ENCODE measurements at regions not wholly inside any gene's neighbourhood (a gene's known extent, or its start where the extent isn't known, plus 50 kb on each side); places are given as distances from the start of the nearest gene placed in this dataset.
"Not testable (repeated sequence)": the region's sequence is repeated elsewhere in the genome, so short reads cannot be mapped to it uniquely, and the experiment has no call there.

DNA sequence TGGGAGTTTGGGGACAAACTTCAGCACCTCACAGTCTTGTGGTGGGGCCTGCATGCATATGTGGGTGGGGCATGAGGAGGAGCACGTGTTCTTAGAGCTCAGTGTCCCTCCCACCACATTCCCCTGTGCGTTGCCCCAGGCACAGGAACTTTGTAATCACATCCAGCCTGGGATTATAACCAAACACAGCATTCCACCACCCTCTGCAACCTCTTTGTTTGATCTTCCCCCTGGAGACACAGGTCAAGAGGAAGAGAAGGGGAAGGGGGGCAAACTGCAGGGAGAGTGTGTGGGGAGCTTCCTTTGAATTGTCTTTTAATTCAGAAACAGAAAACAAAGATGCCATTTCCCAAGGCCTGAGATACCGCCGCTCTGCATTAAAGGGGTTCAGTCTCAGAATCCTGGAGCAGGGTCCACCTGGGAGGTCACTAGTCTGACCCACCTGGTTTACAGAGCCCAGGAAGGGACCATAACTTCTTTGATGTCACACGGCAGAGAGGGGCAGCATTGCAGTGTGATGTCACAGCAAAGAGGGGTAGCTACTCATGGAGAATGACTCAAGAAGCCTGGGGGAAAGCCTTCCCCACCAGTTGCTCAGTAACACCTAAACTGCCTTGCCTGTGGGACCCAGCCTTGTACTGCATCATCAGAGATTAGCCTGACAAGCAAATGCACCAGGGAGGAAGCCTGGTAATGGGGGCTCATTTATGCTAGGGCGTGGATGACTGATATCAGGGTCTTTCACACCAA lies 106.3 kb upstream of the RNU6-1 start:
- DNase-seq = no peak

- DNase-seq = no peak
Observed at GRCh38 chr15:67946701-67947100, 106.9 kb upstream of the RNU6-1 start.

DNA sequence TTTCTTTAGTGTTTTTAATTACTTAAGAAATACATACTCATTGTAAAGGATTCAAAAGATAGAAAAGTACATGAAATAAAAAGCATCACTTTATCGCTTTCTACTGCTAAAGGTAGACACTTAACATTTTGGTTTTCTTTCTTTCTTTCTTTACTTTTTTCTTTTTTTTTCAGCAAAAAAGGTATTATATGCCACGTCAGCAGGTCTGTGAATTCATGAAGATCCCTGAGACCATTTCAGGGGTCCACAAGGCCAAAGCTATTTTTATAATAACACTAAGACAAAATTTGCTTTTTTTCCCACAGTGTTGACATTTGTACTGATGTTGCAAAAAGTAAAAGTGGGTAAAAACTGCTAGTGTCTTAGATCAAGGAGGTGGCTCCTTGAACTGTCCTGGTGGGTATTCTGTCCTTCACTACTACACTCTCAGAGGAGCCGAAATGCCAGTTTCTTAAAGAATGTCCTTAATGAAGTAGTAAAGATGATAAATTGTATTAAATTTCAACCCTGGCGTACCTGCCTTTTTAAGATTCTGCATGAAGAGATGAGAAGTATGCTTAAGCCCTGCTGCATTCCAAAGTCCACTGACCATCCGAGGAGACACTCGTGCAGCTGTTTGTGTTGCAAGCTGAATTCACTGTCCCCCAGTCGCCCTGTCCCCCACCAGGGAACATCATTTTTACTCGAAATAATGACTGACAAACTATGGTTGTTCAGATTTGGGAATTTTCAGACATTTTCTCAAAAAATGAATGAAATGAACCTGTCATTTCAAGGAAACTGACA lies 106.7 kb upstream of the PIAS1 start:
- DNase-seq = no peak

- DNase-seq = no peak
Observed at GRCh38 chr15:67948215-67948614, 105.9 kb upstream of the PIAS1 start.

- not testable (repeated sequence) for DNase-seq
Observed at GRCh38 chr15:67951187-67951586, 102.9 kb upstream of the PIAS1 start.

DNA sequence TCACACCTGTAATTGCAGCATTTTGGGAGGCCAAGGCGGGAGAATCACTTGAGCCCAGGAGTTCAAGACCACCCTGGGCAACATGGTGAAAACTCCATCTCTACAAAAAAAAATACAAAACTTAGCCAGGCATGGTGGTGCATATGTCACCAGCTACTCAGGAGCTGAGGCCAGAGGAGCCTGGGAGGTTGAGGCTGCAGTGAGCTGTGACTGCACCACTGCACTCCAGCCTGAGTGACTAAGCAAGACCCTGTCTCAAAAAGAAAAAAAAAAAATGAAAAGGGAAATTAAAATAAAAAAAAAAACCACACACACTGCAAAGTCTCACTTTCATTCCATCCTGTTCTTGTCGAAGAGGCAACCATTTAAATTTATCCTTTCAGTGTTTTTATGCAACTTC lies 100.8 kb upstream of the PIAS1 start:
- DNase-seq = no peak

- DNase-seq = peak; percentile 2
Observed at GRCh38 chr15:67955252-67955651, 98.9 kb upstream of the PIAS1 start.

GRCh38 chr15:67957435-67958132 lies 96.5 kb upstream of the PIAS1 start:
- DNase-seq = no peak

DNA sequence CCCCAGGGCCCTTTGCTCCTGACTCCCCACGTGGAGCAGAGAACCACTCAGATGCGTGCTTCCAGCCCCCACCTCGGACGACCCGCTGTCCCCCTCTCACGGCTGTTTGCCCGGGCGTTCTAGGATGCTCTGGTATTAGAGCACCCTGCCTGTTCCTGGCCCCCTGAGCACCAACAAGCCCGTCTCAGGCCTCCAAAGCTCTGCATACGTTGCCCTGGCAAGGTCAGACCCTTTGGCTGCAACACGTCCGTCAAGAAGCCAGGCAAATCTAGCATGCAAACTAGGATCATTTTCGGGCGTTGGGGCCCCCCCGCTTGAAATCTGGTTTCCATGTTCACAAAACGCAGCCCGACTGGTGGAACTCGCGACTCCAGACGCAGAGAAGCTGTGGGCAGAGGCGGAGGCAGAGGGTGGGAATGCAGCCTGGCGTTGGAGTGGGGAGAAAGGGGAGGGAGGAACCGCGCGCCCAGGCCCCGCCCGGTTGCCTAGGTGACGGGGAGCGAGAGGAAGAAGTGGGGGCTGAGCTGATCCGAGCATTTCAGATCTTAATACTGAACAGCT lies 86.2 kb upstream of the PIAS1 start:
- peak; percentile 70 for DNase-seq

- peak; percentile 30 for DNase-seq
Observed at GRCh38 chr15:67968564-67968963, 85.6 kb upstream of the PIAS1 start.

DNA sequence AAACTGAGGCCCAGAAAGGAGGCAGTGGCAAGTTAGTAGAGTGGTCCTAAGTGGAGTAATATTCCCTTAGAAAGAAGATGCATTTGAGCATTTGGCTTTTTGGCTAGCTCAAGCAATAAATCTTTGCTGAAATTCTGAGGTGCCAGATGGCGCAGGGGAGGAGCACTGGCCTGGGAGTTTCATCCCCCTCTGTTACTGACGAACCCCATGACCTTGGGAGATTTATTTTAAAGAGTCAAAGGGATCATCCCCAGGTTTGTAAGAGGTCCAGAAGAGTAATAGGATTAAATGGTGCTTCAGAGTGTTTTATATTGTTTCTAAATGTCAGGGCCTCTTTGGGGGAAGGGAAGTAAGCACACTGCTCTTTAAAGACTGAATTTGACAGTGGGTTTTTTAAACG lies 85.1 kb upstream of the PIAS1 start:
- no peak for DNase-seq

DNA sequence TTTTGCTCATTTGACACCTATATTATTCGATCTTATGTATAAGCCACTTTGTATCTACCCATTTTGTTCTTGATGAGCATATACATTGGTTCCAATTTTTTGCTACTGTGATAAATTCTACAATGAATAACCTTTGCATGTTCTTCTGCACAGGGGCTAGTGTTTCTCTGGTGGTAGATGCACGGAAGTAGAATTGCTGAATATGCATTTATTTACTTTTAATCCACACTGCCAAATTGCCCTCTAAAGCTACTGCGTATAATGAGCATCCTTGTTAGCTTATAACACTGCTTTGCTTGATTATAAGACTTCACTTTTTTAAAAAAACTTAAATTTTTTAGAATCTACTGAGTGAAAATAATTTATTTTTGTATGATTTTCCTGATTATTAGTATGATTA lies 84.2 kb upstream of the PIAS1 start:
- no peak for DNase-seq

DNA sequence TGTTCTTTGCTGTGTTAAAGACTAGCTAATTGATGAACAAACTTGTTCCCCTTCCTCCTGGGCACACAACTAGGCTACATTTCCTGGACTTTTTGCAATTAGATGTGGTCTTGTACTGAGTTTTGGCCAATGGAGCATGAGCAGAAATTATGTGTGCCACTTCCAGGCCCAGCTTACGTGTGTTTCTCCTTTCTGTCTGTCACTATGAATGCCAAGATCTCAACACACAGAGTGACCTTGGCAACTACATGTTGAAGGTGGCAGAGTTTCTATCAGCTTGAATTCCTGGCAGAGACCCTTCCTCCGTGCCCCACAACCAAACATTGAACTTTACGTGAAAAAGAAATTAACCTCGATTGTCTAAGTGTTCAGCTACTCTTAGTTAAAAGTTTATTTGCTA lies 81.7 kb upstream of the PIAS1 start:
- DNase-seq = no peak

GRCh38 chr15:67973846-67974245 lies 80.3 kb upstream of the PIAS1 start:
- DNase-seq = no peak

GRCh38 chr15:67976506-67977073 lies 77.5 kb upstream of the PIAS1 start:
- no peak for DNase-seq

DNA sequence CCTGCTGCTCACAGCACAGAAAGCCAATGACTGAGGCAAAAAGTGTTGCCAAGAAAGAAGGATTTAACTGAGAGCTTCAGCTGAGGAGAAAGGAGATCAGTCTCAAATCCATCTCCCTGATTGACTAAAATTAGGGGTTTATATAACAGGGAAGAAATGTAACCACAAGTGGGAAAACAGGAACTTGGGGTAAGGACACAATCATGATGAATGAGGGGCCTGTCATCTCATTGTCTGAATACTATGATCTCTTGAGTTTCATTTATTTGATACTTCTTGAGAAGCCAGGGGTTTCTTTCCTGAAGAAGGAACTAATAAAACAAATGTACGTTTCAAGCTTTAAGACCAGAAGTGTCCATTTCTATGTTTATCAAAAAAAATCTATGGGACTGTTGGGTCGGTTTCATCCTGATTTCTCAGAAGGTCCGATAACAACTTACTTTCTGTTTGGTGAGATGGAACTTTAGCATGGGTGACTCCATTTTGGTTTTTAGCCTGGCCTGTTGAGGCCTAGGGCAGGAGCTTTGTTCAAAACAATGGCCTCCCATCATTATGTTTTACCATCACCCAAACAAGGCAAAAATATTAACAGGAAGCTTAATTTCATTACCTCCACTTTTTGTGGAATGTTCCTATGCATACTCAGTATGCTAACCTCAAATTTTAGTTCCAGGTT lies 76.6 kb upstream of the PIAS1 start:
- no peak for DNase-seq

DNA sequence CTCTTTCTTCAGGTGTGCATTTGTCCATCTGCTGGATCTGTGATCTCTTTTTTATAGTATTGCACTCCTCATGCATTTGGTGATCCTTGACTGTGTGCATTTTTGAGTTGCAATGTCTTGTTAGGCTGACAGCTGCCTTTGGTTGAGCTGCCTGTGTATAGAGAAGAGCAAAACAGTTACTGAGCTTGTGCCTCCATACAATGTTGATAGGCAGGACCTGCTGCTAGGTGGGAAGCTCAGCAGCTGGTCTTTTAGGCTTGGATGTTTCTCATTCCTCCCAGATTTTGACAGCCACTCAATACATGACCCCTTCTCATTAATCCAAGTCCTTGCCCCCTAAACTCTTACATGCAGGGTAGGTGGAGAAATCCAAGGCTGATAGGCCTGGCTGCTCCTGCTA lies 74.8 kb upstream of the PIAS1 start:
- DNase-seq = no peak

GRCh38 chr15:67980171-67980570 lies 73.9 kb upstream of the PIAS1 start:
- DNase-seq = no peak

- DNase-seq = no peak
Observed at GRCh38 chr15:67980773-67981685, 73.1 kb upstream of the PIAS1 start.

- DNase-seq = no peak
Observed at GRCh38 chr15:67981848-67982247, 72.3 kb upstream of the PIAS1 start.

- no peak for DNase-seq
Observed at GRCh38 chr15:67991706-67992105, 62.4 kb upstream of the PIAS1 start.
